ENCODE measurements at regions not wholly inside any gene's neighbourhood (a gene's known extent, or its start where the extent isn't known, plus 50 kb on each side); places are given as distances from the start of the nearest gene placed in this dataset.

DNA sequence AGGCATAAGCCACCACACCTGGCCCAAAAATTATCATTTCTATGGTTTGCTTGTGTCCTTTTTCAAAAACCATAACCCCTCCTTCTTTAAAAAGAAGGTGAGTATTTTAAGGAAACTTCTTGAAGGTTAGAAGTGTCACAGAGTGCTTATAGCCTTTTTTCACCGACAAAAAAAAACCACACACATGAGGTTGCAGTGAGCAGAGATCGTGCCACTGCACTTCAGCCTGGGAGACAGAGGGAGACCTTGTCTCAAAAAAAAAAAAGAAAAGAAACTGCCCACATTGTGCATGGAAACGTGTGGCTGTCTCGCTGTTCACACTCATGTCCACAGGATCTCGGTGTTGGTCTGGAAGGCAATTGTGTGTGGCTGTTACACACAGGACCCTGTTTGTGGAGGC lies 157.4 kb upstream of the PFKP start:
- no peak for TF ChIP-seq CTCF (IDR thresholded peaks at IDR 0.05; ENCODE audit: insufficient read depth, low read depth, low read length, missing control alignments)
- DNase-seq (ENCODE audit: low read depth), result no peak
- no peak overlapping the region for H3K4me3 ChIP-seq (ENCODE audit: low read length)

DNA sequence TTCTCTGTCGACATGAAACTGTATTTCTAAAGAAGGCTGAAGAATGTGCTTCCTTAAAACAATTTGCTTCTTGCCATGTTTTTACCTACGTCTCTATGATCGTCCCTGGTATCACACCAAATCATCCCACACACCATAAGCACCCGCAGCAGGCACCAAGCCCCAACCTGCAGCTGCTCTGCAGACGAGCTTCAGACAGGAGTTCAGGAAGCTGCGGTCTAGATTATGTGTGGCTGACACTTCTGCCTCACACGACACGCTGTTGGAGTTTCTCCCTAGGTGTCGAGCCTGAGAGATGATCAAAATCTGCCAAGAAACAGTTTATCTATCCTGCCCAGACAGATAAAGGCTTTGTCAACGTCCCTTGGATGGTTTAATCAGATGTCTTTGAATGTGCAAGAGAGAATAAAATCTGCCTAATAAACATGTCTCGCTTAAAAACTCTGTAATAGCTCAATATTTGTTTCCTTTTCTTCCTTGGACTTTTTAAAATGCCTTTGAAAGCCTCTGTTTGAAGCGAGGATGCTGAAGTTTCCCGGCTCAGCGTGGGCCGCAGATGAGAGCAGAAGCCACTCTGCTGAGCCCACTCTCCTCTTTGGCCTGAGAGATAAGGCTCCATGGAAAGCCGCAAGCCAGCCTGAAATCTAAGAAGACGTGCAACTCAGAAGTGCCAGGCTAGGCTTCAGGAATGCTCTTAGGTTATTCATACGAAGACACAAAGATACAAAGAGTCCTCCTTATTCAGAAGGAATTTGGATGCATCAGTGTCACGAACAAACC lies 158.3 kb upstream of the PFKP start:
- H3K4me3 ChIP-seq (ENCODE audit: low read length), result no peak overlapping the region
- TF ChIP-seq CTCF (IDR thresholded peaks at IDR 0.05; ENCODE audit: insufficient read depth, low read depth, low read length, missing control alignments), result no peak
- DNase-seq (ENCODE audit: low read depth), result no peak

- H3K4me3 ChIP-seq (ENCODE audit: low read length), result no peak overlapping the region
- TF ChIP-seq CTCF (IDR thresholded peaks at IDR 0.05; ENCODE audit: insufficient read depth, low read depth, low read length, missing control alignments), result no peak
- no peak for DNase-seq (ENCODE audit: low read depth)
Measured at GRCh38 chr10:2906974-2907373, 160.4 kb upstream of the PFKP start.

- no peak for TF ChIP-seq CTCF (IDR thresholded peaks at IDR 0.05; ENCODE audit: insufficient read depth, low read depth, low read length, missing control alignments)
- H3K4me3 ChIP-seq (ENCODE audit: low read length), result no peak overlapping the region
- DNase-seq (ENCODE audit: low read depth), result no peak
Measured at GRCh38 chr10:2905851-2906250, 161.5 kb upstream of the PFKP start.

DNA sequence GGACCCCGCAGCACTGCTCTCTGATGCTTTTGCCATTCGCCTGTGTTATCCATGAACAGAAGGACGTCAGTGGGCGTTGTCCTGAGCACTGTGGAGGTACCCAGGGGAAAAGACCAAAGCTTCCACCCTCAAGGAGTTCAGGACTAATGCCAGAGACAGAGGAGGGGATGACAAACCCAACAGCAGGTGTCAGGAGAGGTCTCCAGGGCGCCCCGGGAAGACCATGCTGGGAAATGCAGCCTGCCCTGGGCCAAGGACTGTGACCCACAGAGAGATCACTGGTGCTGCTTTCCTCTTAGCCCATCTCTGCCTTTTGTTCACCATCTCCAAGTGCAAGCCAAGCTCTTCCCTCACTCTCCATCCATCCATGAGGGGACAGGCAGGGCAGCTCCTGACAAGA lies 166.8 kb upstream of the PFKP start:
- DNase-seq (ENCODE audit: low read depth), result no peak
- no peak for TF ChIP-seq CTCF (IDR thresholded peaks at IDR 0.05; ENCODE audit: insufficient read depth, low read depth, low read length, missing control alignments)
- no peak overlapping the region for H3K4me3 ChIP-seq (ENCODE audit: low read length)

- no peak for TF ChIP-seq CTCF (IDR thresholded peaks at IDR 0.05; ENCODE audit: insufficient read depth, low read depth, low read length, missing control alignments)
- H3K4me3 ChIP-seq (ENCODE audit: low read length), result no peak overlapping the region
- no peak for DNase-seq (ENCODE audit: low read depth)
Measured at GRCh38 chr10:2899246-2899951, 167.9 kb upstream of the PFKP start.

Measured in epithelial cell of esophagus (primary cell).